K562 (cell line): ENCODE measurements at regions not wholly inside any gene's neighbourhood (a gene's known extent, or its start where the extent isn't known, plus 50 kb on each side); places are given as distances from the start of the nearest gene placed in this dataset.

Experiments
- CC2D1A ChIP-seq: fragments of 450-650 bp; IDR thresholded peaks from 2 replicates; pipeline ENCODE4 v1.6.1; 2017; ENCODE audit warnings: mild to moderate bottlenecking
- EP300 ChIP-seq: IDR thresholded peaks from 2 replicates; pipeline ENCODE4 v1.6.1; 2012; ENCODE audit warnings: low read length, improper control_type of control experiment
- HNRNPL ChIP-seq: fragments of 200-400 bp; formaldehyde crosslinking; IDR thresholded peaks from 2 replicates; pipeline ENCODE4 v1.6.1; 2017; ENCODE audit warnings: low read depth, mild to moderate bottlenecking, low read length
- LCOR ChIP-seq: sonication (generic); formaldehyde crosslinking; IDR thresholded peaks from 2 replicates; pipeline ENCODE4 v1.8.0; 2022; ENCODE audit warnings: mild to moderate bottlenecking, missing genetic modification reagents
- MYNN ChIP-seq, 2 experiments: sonication (generic); formaldehyde crosslinking in 1 of 2; IDR thresholded peaks; 2 replicates each; pipeline versions ENCODE4 v1.5.0 to v1.6.1; 2016 to 2020; ENCODE audit warnings: antibody characterized with exemption in 1 of 2, missing genetic modification reagents in 1 of 2
- NFATC3 ChIP-seq: fragments of 450-650 bp; IDR thresholded peaks from 2 replicates; pipeline ENCODE4 v1.6.1; 2017; ENCODE audit warnings: mild to moderate bottlenecking
- POLR2A ChIP-seq: fragments of 450-650 bp; conservative IDR thresholded peaks from 2 replicates; pipeline ENCODE4 v1.6.1; 2016
- RBBP5 ChIP-seq: fragments of 200-600 bp; sonication (generic); IDR thresholded peaks from 2 replicates; pipeline ENCODE4 v1.6.1; 2012; ENCODE audit warnings: borderline replicate concordance, mild to moderate bottlenecking, low read length, control low read depth, inconsistent platforms; ENCODE audit not compliant: insufficient read depth, poor library complexity, severe bottlenecking
- RFX5 ChIP-seq: IDR thresholded peaks from 2 replicates; pipeline ENCODE4 v1.6.1; 2011; ENCODE audit warnings: low read depth, mild to moderate bottlenecking, improper control_type of control experiment, low read length
- SMAD4 ChIP-seq: fragments of 250-450 bp; sonication (Bioruptor Pico); conservative IDR thresholded peaks from 2 replicates; pipeline ENCODE4 v1.8.0; 2021; ENCODE audit warnings: inconsistent platforms, mild to moderate bottlenecking, moderate library complexity
- SRF ChIP-seq, 2 experiments: fragments of 250-450, 450-650 bp in 1 of 2; sonication (Bioruptor Pico) in 1 of 2; sonication (generic) in 1 of 2; formaldehyde crosslinking; IDR thresholded peaks; 2 replicates each; pipeline versions ENCODE4 v1.5.0 to v1.5.1; 2020 to 2022; ENCODE audit warnings: mild to moderate bottlenecking in 1 of 2, missing genetic modification reagents in 1 of 2
- YY1 ChIP-seq, 3 experiments: IDR thresholded peaks; 2 replicates each; pipeline ENCODE4 v1.6.1; 2011; ENCODE audit warnings: low read length in 2 of 3, mild to moderate bottlenecking in 2 of 3, moderate library complexity in 2 of 3, borderline replicate concordance in 1 of 3, control low read depth in 1 of 3, low read depth in 1 of 3; ENCODE audit not compliant: insufficient read depth in 3 of 3, insufficient replicate concordance in 2 of 3, control insufficient read depth in 1 of 3, insufficient read length in 1 of 3; ENCODE audit errors: extremely low read depth in 1 of 3
- ZNF175 ChIP-seq: fragments of 200-800 bp; sonication (Bioruptor generic); IDR thresholded peaks from 2 replicates; pipeline ENCODE4 v1.6.1; 2016; ENCODE audit warnings: low read depth, mild to moderate bottlenecking, missing genetic modification characterization, missing compliant biosample characterization
- ZNF551 ChIP-seq: fragments of 250-450 bp; sonication (Bioruptor Pico); IDR thresholded peaks from 2 replicates; pipeline ENCODE4 v1.5.0; 2021; ENCODE audit warnings: mild to moderate bottlenecking, moderate library complexity
- ZZZ3 ChIP-seq: fragments of 450-650 bp; IDR thresholded peaks from 2 replicates; pipeline ENCODE4 v1.6.1; 2016; ENCODE audit warnings: antibody characterized with exemption, mild to moderate bottlenecking, moderate library complexity
- TF ChIP-seq, protein P1 (sequence below): fragments of 200-400 bp; formaldehyde crosslinking; IDR thresholded peaks from 2 replicates; pipeline ENCODE4 v1.6.1; 2017; ENCODE audit warnings: mild to moderate bottlenecking, low read depth, low read length, moderate library complexity
- TF ChIP-seq, protein P2 (sequence below): fragments of 450-650 bp; IDR thresholded peaks from 2 replicates; pipeline ENCODE4 v1.6.1; 2016; ENCODE audit warnings: borderline replicate concordance
- TF ChIP-seq, protein P3 (sequence below): fragments of 250-450 bp; sonication (Bioruptor Pico); IDR thresholded peaks from 2 replicates; pipeline ENCODE4 v1.8.0; 2022; ENCODE audit warnings: inconsistent platforms, mild to moderate bottlenecking, moderate library complexity, borderline replicate concordance
- TF ChIP-seq, protein P4 (sequence below): fragments of 250-450 bp; sonication (Bioruptor Pico); IDR thresholded peaks from 2 replicates; pipeline ENCODE4 v1.4.0; 2020
- TF ChIP-seq, protein P5 (sequence below), 2 experiments: fragments of 200-800 bp in 1 of 2; sonication (Bioruptor generic) in 1 of 2; sonication (generic) in 1 of 2; formaldehyde crosslinking in 1 of 2; IDR thresholded peaks in 1 of 2; conservative IDR thresholded peaks in 1 of 2; 2 replicates each; pipeline versions ENCODE4 v1.5.0 to v1.6.1; 2016 to 2020; ENCODE audit warnings: missing compliant biosample characterization in 1 of 2, missing genetic modification characterization in 1 of 2, missing genetic modification reagents in 1 of 2

DNA sequence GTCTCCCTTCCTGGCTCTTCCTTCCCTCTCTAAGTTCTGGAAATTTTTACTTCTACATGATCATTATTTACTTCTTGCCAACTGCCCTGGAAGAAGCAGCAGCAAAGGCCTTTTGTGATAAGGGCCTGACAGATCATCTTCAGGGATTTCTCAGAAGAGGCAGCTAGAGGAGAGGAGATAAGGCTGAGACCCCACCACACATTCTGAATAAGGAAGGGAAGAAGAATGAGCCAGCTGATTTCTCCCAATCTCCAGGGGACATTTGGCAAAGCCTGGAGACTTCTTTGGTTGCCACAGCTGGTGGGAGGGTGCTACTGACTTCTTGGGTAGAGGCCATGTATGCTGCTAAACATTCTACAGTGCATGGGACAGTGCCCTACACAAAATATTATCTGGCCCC, 122.4 kb upstream of the OR9Q1 start (continued):
- TF ChIP-seq RFX5: no peak
- TF ChIP-seq, protein P1, sequence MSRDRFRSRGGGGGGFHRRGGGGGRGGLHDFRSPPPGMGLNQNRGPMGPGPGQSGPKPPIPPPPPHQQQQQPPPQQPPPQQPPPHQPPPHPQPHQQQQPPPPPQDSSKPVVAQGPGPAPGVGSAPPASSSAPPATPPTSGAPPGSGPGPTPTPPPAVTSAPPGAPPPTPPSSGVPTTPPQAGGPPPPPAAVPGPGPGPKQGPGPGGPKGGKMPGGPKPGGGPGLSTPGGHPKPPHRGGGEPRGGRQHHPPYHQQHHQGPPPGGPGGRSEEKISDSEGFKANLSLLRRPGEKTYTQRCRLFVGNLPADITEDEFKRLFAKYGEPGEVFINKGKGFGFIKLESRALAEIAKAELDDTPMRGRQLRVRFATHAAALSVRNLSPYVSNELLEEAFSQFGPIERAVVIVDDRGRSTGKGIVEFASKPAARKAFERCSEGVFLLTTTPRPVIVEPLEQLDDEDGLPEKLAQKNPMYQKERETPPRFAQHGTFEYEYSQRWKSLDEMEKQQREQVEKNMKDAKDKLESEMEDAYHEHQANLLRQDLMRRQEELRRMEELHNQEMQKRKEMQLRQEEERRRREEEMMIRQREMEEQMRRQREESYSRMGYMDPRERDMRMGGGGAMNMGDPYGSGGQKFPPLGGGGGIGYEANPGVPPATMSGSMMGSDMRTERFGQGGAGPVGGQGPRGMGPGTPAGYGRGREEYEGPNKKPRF: no peak
- TF ChIP-seq NFATC3: no peak
- TF ChIP-seq, protein P2, sequence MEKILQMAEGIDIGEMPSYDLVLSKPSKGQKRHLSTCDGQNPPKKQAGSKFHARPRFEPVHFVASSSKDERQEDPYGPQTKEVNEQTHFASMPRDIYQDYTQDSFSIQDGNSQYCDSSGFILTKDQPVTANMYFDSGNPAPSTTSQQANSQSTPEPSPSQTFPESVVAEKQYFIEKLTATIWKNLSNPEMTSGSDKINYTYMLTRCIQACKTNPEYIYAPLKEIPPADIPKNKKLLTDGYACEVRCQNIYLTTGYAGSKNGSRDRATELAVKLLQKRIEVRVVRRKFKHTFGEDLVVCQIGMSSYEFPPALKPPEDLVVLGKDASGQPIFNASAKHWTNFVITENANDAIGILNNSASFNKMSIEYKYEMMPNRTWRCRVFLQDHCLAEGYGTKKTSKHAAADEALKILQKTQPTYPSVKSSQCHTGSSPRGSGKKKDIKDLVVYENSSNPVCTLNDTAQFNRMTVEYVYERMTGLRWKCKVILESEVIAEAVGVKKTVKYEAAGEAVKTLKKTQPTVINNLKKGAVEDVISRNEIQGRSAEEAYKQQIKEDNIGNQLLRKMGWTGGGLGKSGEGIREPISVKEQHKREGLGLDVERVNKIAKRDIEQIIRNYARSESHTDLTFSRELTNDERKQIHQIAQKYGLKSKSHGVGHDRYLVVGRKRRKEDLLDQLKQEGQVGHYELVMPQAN: no peak
- 0 out of 2 replicates have a peak, but pooled peaks have one; percentile 30 for TF ChIP-seq MYNN (IDR thresholded peaks at IDR 0.05)
- TF ChIP-seq MYNN (CRISPR knock-in tag; IDR thresholded peaks at IDR 0.05): no peak
- TF ChIP-seq POLR2A: no peak
- no peak for TF ChIP-seq RBBP5
- no peak for TF ChIP-seq LCOR
- TF ChIP-seq SRF (CRISPR knock-in tag; IDR thresholded peaks at IDR 0.05): no peak
- TF ChIP-seq, protein P3, sequence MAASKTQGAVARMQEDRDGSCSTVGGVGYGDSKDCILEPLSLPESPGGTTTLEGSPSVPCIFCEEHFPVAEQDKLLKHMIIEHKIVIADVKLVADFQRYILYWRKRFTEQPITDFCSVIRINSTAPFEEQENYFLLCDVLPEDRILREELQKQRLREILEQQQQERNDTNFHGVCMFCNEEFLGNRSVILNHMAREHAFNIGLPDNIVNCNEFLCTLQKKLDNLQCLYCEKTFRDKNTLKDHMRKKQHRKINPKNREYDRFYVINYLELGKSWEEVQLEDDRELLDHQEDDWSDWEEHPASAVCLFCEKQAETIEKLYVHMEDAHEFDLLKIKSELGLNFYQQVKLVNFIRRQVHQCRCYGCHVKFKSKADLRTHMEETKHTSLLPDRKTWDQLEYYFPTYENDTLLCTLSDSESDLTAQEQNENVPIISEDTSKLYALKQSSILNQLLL (CRISPR knock-in tag): no peak
- no peak for TF ChIP-seq YY1 (IDR thresholded peaks at IDR 0.05; ENCODE audit: borderline replicate concordance in 1 of 3, control insufficient read depth in 1 of 3, extremely low read depth in 1 of 3, insufficient read depth in 3 of 3, insufficient read length in 1 of 3, insufficient replicate concordance in 2 of 3, low read depth in 1 of 3, low read length in 2 of 3)
- TF ChIP-seq, protein P4, sequence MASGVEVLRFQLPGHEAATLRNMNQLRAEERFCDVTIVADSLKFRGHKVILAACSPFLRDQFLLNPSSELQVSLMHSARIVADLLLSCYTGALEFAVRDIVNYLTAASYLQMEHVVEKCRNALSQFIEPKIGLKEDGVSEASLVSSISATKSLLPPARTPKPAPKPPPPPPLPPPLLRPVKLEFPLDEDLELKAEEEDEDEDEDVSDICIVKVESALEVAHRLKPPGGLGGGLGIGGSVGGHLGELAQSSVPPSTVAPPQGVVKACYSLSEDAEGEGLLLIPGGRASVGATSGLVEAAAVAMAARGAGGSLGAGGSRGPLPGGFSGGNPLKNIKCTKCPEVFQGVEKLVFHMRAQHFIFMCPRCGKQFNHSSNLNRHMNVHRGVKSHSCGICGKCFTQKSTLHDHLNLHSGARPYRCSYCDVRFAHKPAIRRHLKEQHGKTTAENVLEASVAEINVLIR (CRISPR knock-in tag): no peak
- TF ChIP-seq ZNF551 (CRISPR knock-in tag): no peak
- no peak for TF ChIP-seq ZNF175
- no peak for TF ChIP-seq HNRNPL
- peak; percentile 34; the same call in 1 of the 2 replicates for TF ChIP-seq CC2D1A
- TF ChIP-seq EP300: peak; percentile 91
- TF ChIP-seq, protein P5, sequence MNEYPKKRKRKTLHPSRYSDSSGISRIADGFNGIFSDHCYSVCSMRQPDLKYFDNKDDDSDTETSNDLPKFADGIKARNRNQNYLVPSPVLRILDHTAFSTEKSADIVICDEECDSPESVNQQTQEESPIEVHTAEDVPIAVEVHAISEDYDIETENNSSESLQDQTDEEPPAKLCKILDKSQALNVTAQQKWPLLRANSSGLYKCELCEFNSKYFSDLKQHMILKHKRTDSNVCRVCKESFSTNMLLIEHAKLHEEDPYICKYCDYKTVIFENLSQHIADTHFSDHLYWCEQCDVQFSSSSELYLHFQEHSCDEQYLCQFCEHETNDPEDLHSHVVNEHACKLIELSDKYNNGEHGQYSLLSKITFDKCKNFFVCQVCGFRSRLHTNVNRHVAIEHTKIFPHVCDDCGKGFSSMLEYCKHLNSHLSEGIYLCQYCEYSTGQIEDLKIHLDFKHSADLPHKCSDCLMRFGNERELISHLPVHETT (CRISPR knock-in tag; conservative IDR thresholded peaks at IDR 0.05 in 1 of 2, IDR thresholded peaks at IDR 0.05 in 1 of 2): no peak; a peak in 1 of 4 replicates
- no peak for TF ChIP-seq ZZZ3
- peak; percentile 72 for TF ChIP-seq SMAD4 (CRISPR knock-in tag)
